DND-41 (cell line): ENCODE measurements at regions not wholly inside any gene's neighbourhood (a gene's known extent, or its start where the extent isn't known, plus 50 kb on each side); places are given as distances from the start of the nearest gene placed in this dataset.

Source experiments
- EZH2 ChIP-seq: IDR thresholded peaks from 3 replicates; pipeline ENCODE4 v1.6.1; 2012; ENCODE audit warnings: borderline replicate concordance, low read depth, mild to moderate bottlenecking, moderate library complexity, low read length, inconsistent platforms; ENCODE audit not compliant: severe bottlenecking
- TF ChIP-seq, protein P1 (sequence below): IDR thresholded peaks from 2 replicates; pipeline ENCODE4 v1.5.1; 2012; ENCODE audit warnings: borderline replicate concordance, low read length, moderate library complexity, mild to moderate bottlenecking; ENCODE audit not compliant: poor library complexity, severe bottlenecking; ENCODE audit errors: extremely low read depth

DNA sequence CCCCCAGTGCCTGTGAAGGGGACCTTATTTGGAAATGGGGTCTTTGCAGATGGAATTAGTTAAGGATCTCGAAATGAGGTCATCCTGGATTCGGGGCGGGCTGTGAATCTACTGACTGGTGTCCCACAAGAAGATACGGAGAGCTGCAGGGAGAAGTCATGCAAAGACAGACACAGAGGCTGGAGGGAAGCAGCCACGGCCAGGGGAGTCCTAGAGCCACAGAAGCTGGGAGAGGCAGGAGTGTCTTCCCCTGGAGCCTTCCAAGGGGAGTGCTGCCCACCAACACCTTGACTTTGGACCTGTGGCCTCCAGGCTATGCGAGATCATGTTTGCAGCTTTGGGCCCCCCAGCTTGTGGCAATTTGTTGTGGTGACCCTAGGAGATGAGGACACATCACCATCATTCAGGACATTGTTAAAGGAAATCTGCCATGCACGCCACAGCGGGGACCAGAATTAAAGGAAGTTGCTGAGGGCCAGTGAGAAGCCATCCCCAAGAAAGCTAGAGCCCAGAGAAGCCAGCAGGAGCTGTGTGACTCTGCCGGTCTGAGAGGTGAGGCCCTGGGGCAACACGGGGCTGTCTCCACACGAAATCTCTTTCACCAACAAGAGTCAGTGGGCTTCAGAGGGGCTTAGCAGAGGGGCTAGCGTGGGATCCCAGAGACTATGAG lies 434.7 kb downstream of the BRD1 start:
- TF ChIP-seq, protein P1, sequence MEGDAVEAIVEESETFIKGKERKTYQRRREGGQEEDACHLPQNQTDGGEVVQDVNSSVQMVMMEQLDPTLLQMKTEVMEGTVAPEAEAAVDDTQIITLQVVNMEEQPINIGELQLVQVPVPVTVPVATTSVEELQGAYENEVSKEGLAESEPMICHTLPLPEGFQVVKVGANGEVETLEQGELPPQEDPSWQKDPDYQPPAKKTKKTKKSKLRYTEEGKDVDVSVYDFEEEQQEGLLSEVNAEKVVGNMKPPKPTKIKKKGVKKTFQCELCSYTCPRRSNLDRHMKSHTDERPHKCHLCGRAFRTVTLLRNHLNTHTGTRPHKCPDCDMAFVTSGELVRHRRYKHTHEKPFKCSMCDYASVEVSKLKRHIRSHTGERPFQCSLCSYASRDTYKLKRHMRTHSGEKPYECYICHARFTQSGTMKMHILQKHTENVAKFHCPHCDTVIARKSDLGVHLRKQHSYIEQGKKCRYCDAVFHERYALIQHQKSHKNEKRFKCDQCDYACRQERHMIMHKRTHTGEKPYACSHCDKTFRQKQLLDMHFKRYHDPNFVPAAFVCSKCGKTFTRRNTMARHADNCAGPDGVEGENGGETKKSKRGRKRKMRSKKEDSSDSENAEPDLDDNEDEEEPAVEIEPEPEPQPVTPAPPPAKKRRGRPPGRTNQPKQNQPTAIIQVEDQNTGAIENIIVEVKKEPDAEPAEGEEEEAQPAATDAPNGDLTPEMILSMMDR, result no peak
- no peak for TF ChIP-seq EZH2
